ENCODE measurements at regions not wholly inside any gene's neighbourhood (a gene's known extent, or its start where the extent isn't known, plus 50 kb on each side); places are given as distances from the start of the nearest gene placed in this dataset.

- Mint-ChIP-seq H3K27ac (peak overlapping the region; percentile 66), H3K9me3 (peaks cover 2% of the 10 kb centered on the region), H3K4me3 (no peak overlapping the region), H3K4me1 (ENCODE audit: low read depth) (peaks cover 61% of the 10 kb centered on the region), H3K27me3 (ENCODE audit: low read depth) (no peaks in the 10 kb centered on the region), H3K36me3 (ENCODE audit: low read depth) (peaks cover 3% of the 10 kb centered on the region)
- CTCF ChIA-PET = interaction anchor here (1.6 to 6.3 kb wide), 6 partner anchors 8 to 93 kb away, joined by 6 to 71 read pairs (median 18); no protein-coding TSS in a partner anchor
- no peak for DNase-seq
- intact Hi-C loops (cut with micrococcal nuclease) = loop anchor here (5.0 kb wide), 1 partner anchor 152 kb away; the partner anchor contains the start of gene IGSF3
Measured at GRCh38 chr1:116819081-116819480, 64.9 kb downstream of the CD2 start.

GRCh38 chr1:116820369-116820768, 66.1 kb downstream of the CD2 start:
- no peaks in the 10 kb centered on the region for H3K9me3 Mint-ChIP-seq
- CTCF ChIA-PET = interaction anchor here (0.7 to 0.8 kb wide), 2 partner anchors 96 to 235 kb away, joined by 5 to 7 read pairs; no protein-coding TSS in a partner anchor
- intact Hi-C loops (cut with micrococcal nuclease) = no loop called here
- H3K27ac Mint-ChIP-seq = no peak overlapping the region
- no peak for DNase-seq
- peaks cover 2% of the 10 kb centered on the region for H3K36me3 Mint-ChIP-seq (ENCODE audit: low read depth)
- no peak overlapping the region for H3K4me3 Mint-ChIP-seq
- H3K27me3 Mint-ChIP-seq (ENCODE audit: low read depth) = no peaks in the 10 kb centered on the region
- H3K4me1 Mint-ChIP-seq (ENCODE audit: low read depth) = peaks cover 61% of the 10 kb centered on the region

GRCh38 chr1:116821763-116822162, 67.5 kb downstream of the CD2 start:
- CTCF ChIA-PET = no interaction called here
- peaks cover 6% of the 10 kb centered on the region for H3K36me3 Mint-ChIP-seq (ENCODE audit: low read depth)
- H3K4me1 Mint-ChIP-seq (ENCODE audit: low read depth) = peaks cover 62% of the 10 kb centered on the region
- no peaks in the 10 kb centered on the region for H3K9me3 Mint-ChIP-seq
- intact Hi-C loops (cut with micrococcal nuclease) = no loop called here
- H3K27me3 Mint-ChIP-seq (ENCODE audit: low read depth) = no peaks in the 10 kb centered on the region
- H3K4me3 Mint-ChIP-seq = no peak overlapping the region
- no peak overlapping the region for H3K27ac Mint-ChIP-seq
- no peak for DNase-seq

GRCh38 chr1:116824631-116825206, 70.5 kb downstream of the CD2 start:
- CTCF ChIA-PET = interaction anchor here (0.9 to 1.1 kb wide), 4 partner anchors 8 to 92 kb away, joined by 3 to 4 read pairs (median 4); no protein-coding TSS in a partner anchor
- Mint-ChIP-seq H3K4me3 (peak overlapping the region; percentile 83), H3K36me3 (ENCODE audit: low read depth) (peaks cover 12% of the 10 kb centered on the region), H3K27ac (peak overlapping the region; percentile 97), H3K27me3 (ENCODE audit: low read depth) (no peaks in the 10 kb centered on the region), H3K9me3 (peaks cover 3% of the 10 kb centered on the region), H3K4me1 (ENCODE audit: low read depth) (peaks cover 62% of the 10 kb centered on the region)
- intact Hi-C loops (cut with micrococcal nuclease) = no loop called here
- DNase-seq = no peak

GRCh38 chr1:116825207-116825719, 71.0 kb downstream of the CD2 start:
- Mint-ChIP-seq H3K9me3 (peaks cover 3% of the 10 kb centered on the region), H3K27me3 (ENCODE audit: low read depth) (no peaks in the 10 kb centered on the region), H3K4me1 (ENCODE audit: low read depth) (peaks cover 64% of the 10 kb centered on the region), H3K36me3 (ENCODE audit: low read depth) (peaks cover 12% of the 10 kb centered on the region), H3K4me3 (peak overlapping the region; percentile 83), H3K27ac (peak overlapping the region; percentile 97)
- intact Hi-C loops (cut with micrococcal nuclease) = no loop called here
- CTCF ChIA-PET = interaction anchor here (0.6 to 3.0 kb wide), 5 partner anchors 9 to 124 kb away, joined by 3 to 30 read pairs (median 4); no protein-coding TSS in a partner anchor
- peak; percentile 22 for DNase-seq

GRCh38 chr1:116825720-116826438, 71.6 kb downstream of the CD2 start:
- no peak for DNase-seq
- Mint-ChIP-seq H3K9me3 (peaks cover 3% of the 10 kb centered on the region), H3K27ac (peak overlapping the region; percentile 97), H3K4me3 (peak overlapping the region; percentile 83), H3K27me3 (ENCODE audit: low read depth) (no peaks in the 10 kb centered on the region), H3K4me1 (ENCODE audit: low read depth) (peaks cover 68% of the 10 kb centered on the region), H3K36me3 (ENCODE audit: low read depth) (peaks cover 12% of the 10 kb centered on the region)
- intact Hi-C loops (cut with micrococcal nuclease) = no loop called here
- CTCF ChIA-PET = interaction anchor here (0.6 to 3.0 kb wide), 11 partner anchors 8 to 124 kb away, joined by 3 to 30 read pairs (median 4); no protein-coding TSS in a partner anchor

- Mint-ChIP-seq H3K9me3 (peaks cover 3% of the 10 kb centered on the region), H3K27me3 (ENCODE audit: low read depth) (no peaks in the 10 kb centered on the region), H3K4me1 (ENCODE audit: low read depth) (peaks cover 74% of the 10 kb centered on the region), H3K27ac (peak overlapping the region; percentile 97), H3K4me3 (peak overlapping the region; percentile 83), H3K36me3 (ENCODE audit: low read depth) (peaks cover 12% of the 10 kb centered on the region)
- DNase-seq = peak; percentile 92
- CTCF ChIA-PET = interaction anchor here (0.8 to 3.0 kb wide), 19 partner anchors 9 to 253 kb away, joined by 3 to 30 read pairs (median 5); partner anchors contain the start of gene TTF2
- intact Hi-C loops (cut with micrococcal nuclease) = loop anchor here (1.0 kb wide), 15 partner anchors 21 to 837 kb away; partner anchors contain the start of genes CD101 and TTF2
Measured at GRCh38 chr1:116826818-116827606, 72.8 kb downstream of the CD2 start.

GRCh38 chr1:116827607-116828105, 73.4 kb downstream of the CD2 start:
- peaks cover 3% of the 10 kb centered on the region for H3K9me3 Mint-ChIP-seq
- peak overlapping the region; percentile 83 for H3K4me3 Mint-ChIP-seq
- no peak for DNase-seq
- CTCF ChIA-PET = interaction anchor here (0.8 to 3.0 kb wide), 17 partner anchors 10 to 253 kb away, joined by 3 to 30 read pairs (median 6); partner anchors contain the start of gene TTF2
- peak overlapping the region; percentile 97 for H3K27ac Mint-ChIP-seq
- H3K36me3 Mint-ChIP-seq (ENCODE audit: low read depth) = peaks cover 12% of the 10 kb centered on the region
- no peaks in the 10 kb centered on the region for H3K27me3 Mint-ChIP-seq (ENCODE audit: low read depth)
- intact Hi-C loops (cut with micrococcal nuclease) = loop anchor here (1.0 kb wide), 15 partner anchors 21 to 837 kb away; partner anchors contain the start of genes CD101 and TTF2
- H3K4me1 Mint-ChIP-seq (ENCODE audit: low read depth) = peaks cover 79% of the 10 kb centered on the region

- peaks cover 5% of the 10 kb centered on the region for H3K9me3 Mint-ChIP-seq
- H3K36me3 Mint-ChIP-seq (ENCODE audit: low read depth) = peaks cover 7% of the 10 kb centered on the region
- H3K27ac Mint-ChIP-seq = no peak overlapping the region
- CTCF ChIA-PET = interaction anchor here (0.9 to 1.1 kb wide), 2 partner anchors 23 to 62 kb away, joined by 3 read pairs; no protein-coding TSS in a partner anchor
- H3K4me1 Mint-ChIP-seq (ENCODE audit: low read depth) = peaks cover 56% of the 10 kb centered on the region
- no peaks in the 10 kb centered on the region for H3K27me3 Mint-ChIP-seq (ENCODE audit: low read depth)
- intact Hi-C loops (cut with micrococcal nuclease) = no loop called here
- H3K4me3 Mint-ChIP-seq = no peak overlapping the region
- no peak for DNase-seq
Measured at GRCh38 chr1:116832308-116832931, 77.3 kb upstream of the PTGFRN start.

GRCh38 chr1:116832932-116833578, 76.7 kb upstream of the PTGFRN start:
- intact Hi-C loops (cut with micrococcal nuclease) = no loop called here
- peaks cover 49% of the 10 kb centered on the region for H3K4me1 Mint-ChIP-seq (ENCODE audit: low read depth)
- H3K27ac Mint-ChIP-seq = no peak overlapping the region
- peaks cover 3% of the 10 kb centered on the region for H3K9me3 Mint-ChIP-seq
- CTCF ChIA-PET = interaction anchor here (0.9 to 1.1 kb wide), 3 partner anchors 9 to 61 kb away, joined by 3 read pairs; no protein-coding TSS in a partner anchor
- H3K4me3 Mint-ChIP-seq = no peak overlapping the region
- H3K27me3 Mint-ChIP-seq (ENCODE audit: low read depth) = no peaks in the 10 kb centered on the region
- no peak for DNase-seq
- H3K36me3 Mint-ChIP-seq (ENCODE audit: low read depth) = peaks cover 7% of the 10 kb centered on the region

GRCh38 chr1:116833718-116834117, 76.0 kb upstream of the PTGFRN start:
- Mint-ChIP-seq H3K4me3 (no peak overlapping the region), H3K9me3 (peaks cover 3% of the 10 kb centered on the region), H3K4me1 (ENCODE audit: low read depth) (peaks cover 44% of the 10 kb centered on the region), H3K27ac (no peak overlapping the region), H3K36me3 (ENCODE audit: low read depth) (peaks cover 4% of the 10 kb centered on the region), H3K27me3 (ENCODE audit: low read depth) (no peaks in the 10 kb centered on the region)
- CTCF ChIA-PET = interaction anchor here (0.6 to 1.1 kb wide), 3 partner anchors 9 to 109 kb away, joined by 3 to 8 read pairs (median 3); no protein-coding TSS in a partner anchor
- intact Hi-C loops (cut with micrococcal nuclease) = no loop called here
- no peak for DNase-seq

All from activated naive CD4-positive, alpha-beta T cell treated with anti-CD3 and anti-CD28 coated beads for 36 hours (primary cell).